Superior temporal gyrus (tissue), 1 donor: ENCODE measurements at regions not wholly inside any gene's neighbourhood (a gene's known extent, or its start where the extent isn't known, plus 50 kb on each side); places are given as distances from the start of the nearest gene placed in this dataset.
"Not testable (repeated sequence)": the region's sequence is repeated elsewhere in the genome, so short reads cannot be mapped to it uniquely, and the experiment has no call there.

Source experiments
- DNase-seq: peaks from one replicate; pipeline ENCODE4 v3.0.0-alpha.2; 2016; ENCODE audit errors: extremely low spot score

GRCh38 chr9:40934480-40934879 is 194.0 kb downstream of the FOXD4L6 start:
- DNase-seq, result not testable (repeated sequence)

- not testable (repeated sequence) for DNase-seq
Observed at GRCh38 chr9:40930426-40930825, 198.1 kb downstream of the FOXD4L6 start.

GRCh38 chr9:40929488-40929845 is 199.0 kb downstream of the FOXD4L6 start:
- not testable (repeated sequence) for DNase-seq

DNA sequence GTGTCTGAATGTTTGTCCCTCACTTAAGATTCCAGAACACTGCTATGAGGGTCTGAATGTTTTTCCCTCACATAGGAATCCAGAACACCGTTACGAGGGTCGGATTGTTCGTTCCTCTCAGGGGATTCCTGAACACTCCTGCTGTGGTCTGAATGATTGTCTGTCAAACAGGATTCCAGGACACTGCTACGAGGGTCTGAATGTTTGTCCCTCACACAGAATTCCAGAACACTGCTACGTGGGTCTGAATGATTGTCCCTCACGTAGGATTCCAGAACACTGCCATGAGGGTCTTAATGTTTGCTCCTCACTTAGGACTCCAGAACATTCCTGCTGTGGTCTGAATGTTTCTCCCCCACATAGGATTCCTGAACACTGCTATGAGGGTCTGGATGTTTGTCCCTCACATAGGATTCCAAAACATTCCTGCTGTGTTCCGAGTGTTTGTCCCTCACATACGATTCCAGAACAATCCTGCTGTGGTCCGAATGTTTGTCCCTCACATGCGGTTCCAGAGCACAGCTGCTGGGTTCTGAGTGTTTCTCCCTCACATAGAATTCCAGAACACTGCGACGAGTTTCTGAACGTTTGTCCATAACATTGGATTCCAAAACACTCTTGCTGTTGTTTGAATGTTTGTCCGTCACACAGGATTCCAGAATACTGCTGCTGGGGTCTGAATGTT is 199.5 kb downstream of the FOXD4L6 start:
- no peak for DNase-seq

GRCh38 chr9:40927851-40928802 is 200.4 kb downstream of the FOXD4L6 start:
- no peak for DNase-seq

DNA sequence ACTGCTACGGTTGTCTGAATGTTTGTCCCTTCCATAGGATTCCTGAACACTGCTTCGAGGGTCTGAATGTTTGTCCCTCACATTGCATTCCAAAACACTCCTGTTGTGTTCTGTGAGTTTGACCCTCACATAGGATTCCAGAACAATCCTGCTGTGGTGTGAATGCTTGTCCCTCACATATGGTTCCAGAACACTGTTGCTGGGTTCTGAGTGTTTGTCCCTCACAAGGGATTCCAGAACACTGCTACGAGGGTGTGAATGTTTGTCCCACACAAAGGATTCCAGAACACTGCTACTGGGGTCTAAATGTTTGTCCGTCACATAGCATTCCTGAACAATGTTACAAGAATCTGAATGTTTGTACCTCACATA is 201.2 kb downstream of the FOXD4L6 start:
- no peak for DNase-seq

GRCh38 chr9:40926404-40927259 is 201.8 kb downstream of the FOXD4L6 start:
- no peak for DNase-seq

DNA sequence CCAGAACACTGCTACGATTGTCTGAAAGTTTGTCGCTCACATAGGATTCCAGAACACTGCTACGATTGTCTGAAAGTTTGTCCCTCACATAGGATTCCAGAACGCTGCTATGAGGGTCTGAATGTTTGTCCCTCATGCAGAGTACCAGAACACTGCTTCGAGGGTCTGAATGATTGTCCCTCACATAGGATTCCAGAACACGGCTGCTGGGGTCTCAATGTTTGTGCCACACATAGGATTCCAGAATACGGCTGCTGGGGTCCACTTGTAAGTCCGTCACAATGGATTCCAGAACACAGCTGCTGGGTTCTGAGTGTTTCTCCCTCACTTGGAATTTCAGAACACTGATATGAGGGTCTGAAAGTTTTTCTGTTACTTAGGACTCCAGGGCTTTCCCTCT is 203.3 kb downstream of the FOXD4L6 start:
- DNase-seq, result no peak

DNA sequence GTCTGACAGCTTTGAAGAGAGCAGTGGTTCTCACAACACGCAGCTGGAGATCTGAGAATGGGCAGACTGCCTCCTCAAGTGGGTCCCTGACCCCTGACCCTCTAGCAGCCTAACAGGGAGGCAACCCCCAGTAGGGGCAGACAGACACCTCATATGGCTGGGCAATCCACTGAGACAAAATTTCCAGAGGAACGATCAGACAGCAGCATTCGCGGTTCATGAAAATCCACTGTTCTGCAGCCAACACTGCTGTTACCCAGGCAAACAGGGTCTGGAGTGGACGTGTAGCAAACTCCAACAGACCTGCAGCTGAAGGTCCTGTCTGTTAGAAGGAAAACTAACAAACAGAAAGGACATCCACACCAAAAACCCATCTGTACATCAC is 212.1 kb downstream of the FOXD4L6 start:
- not testable (repeated sequence) for DNase-seq

- not testable (repeated sequence) for DNase-seq
Observed at GRCh38 chr9:40915660-40916398, 212.7 kb downstream of the FOXD4L6 start.

DNA sequence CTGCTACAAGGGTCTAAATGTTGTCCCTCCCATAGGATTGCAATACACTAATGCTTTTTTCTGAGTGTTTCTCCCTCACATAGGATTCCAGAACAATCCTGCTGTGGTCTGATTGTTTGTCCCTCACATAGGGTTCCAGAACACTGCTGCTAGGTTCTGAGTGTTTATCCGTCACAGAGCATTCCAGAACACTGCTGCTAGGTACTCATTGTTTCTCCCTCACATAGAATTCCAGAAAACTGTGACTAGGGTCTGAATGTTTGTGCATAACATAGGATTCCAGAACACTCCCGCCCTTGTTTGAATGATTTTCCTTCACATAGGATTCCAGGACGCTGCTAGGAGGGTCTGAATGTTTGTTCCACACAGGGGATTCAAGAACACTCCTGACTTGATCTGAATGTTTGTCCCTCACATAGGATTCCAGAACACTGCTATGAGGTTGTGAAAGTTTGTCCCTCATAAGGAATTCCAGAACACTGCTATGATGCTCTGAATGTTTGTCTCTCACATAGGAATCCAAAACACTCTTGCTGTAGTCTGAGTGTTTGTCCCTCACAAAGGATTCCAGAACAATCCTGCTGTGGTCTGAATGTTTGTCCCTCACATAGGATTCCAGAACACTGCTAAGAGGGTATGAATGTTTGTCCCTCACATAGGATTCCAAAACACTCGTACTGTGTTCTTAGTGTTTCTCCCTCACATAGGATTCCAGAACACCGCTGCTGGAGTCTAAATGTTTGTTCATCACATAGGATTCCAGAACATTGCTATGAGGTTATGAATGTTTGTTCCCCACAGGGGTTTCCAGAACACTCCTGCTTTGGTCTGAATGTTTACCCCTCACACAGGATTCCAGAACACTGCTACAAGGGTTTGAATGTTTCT is 213.5 kb downstream of the FOXD4L6 start:
- DNase-seq, result no peak

DNA sequence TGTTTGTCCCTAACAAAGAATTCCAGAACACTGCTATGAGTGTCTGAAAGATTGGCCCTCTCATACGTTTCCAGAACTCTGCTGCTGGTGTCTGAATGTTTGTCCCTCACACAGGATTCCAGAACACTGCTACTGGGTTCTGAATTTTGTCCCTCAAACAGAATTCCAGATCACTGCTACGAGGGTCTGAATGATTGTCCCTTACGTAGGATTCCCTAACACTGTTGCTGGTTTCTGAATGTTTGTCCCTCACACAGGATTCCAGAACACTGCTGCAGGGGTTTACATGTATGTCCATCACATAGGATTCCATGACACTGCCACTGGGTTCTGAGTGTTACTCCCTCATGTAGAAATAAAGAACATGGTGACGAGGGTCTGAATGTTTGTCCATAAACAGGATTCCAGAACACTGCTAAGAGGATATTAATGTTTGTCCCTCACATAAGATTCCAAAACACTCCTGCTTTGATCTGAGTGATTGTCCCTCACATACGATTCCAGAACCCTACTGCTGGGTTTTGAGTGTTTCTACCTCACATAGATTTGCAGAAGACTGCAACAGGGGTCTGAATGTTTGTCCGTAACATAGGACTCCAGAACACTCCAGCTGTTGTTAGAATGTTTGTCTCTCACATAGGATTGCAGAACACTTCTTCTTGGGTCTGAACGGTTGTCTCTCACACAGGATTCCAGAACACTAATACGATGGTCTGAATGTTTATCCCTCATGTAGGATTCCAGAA is 214.4 kb downstream of the FOXD4L6 start:
- no peak for DNase-seq

GRCh38 chr9:40913096-40913719 is 215.3 kb downstream of the FOXD4L6 start:
- DNase-seq, result no peak

DNA sequence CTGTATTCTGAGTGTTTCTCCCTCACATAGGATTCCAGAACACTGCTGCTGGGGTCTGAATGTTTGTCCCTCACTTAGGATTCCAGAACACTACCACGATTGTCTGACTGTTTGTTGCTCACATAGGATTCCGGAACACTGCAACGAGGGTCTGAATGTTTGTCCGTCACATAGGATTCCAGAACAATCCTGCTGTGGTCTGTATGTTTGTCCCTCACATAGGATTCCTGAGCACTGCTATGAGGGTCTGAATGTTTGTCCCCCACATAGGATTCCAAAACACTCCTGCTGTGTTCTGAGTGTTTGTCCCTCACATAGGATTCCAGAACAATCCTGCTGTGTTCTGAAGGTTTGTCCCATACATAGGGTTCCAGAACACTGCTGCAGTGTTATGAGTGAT is 215.8 kb downstream of the FOXD4L6 start:
- not testable (repeated sequence) for DNase-seq

DNA sequence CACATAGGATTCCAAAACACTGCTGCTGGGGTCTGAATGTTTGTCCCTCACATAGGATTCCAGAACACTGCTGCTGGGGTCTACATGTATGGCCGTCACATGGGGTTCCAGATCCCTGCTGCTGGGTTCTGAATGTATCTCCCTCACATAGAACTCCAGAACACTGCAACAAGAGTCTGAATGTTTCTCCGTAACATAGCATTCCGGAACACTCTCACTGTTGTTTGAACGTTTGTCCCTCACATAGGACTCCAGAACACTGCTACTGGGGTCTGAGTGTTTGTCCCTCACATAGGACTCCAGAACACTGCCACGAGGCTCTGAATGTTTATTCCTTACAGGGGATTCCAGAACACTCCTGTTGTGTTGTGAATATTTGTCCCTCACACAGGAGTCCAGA is 216.8 kb downstream of the FOXD4L6 start:
- no peak for DNase-seq

DNA sequence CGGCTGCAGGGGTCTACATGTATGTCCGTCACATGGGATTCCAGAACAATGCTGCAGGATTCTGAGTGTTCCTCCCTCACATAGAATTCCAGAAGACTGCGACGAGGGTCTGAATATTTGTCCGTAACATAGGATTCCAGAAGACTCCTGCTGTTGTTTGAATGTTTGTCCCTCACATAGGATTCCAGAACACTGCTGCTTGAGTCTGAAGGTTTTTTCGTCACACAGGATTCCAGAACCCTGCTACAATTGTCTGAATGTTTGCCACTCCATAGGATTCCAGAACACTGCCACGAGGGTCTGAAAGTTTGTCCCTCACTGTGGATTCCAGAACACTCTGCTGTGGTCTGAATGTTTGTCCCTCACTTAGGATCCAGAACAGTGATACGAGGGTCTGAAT is 217.5 kb downstream of the FOXD4L6 start:
- not testable (repeated sequence) for DNase-seq

DNA sequence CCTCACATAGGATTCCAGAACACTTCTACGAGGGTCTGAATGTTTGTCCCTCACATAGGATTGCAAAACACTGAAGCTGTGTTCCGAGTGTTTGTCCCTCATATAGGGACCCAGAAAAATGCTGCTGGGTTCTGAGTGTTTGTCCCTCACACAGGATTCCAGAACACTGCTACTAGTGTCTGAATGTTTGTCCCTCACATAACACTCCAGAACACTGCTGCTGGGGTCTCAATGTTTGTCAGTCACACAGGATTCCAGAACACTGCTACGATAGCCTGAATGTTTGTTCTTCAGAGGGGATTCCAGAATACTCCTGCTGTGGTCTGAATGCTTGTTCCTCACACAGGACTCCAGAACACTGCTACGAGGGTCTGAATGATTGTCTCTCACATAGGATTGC is 218.7 kb downstream of the FOXD4L6 start:
- no peak for DNase-seq

GRCh38 chr9:40909111-40909510 is 219.4 kb downstream of the FOXD4L6 start:
- not testable (repeated sequence) for DNase-seq
